Thyroid gland (tissue), 4 donors: ENCODE measurements at regions not wholly inside any gene's neighbourhood (a gene's known extent, or its start where the extent isn't known, plus 50 kb on each side); places are given as distances from the start of the nearest gene placed in this dataset.
A peak's percentile ranks its signal among the peaks of the same experiment; 100 is the strongest.

Source experiments
- DNase-seq, 2 donors: peaks; one replicate each; pipeline ENCODE4 v3.0.0-alpha.2; 2019
- H3K27ac ChIP-seq, 3 donors: fragments of 200-600 bp; sonication (generic); 1 replicate in 2 of 3; 2 replicates in 1 of 3; pipeline ENCODE4 v1.5.1; 2016 to 2019; ENCODE audit warnings: mild to moderate bottlenecking in 1 of 3, moderate library complexity in 1 of 3
- H3K27me3 ChIP-seq: fragments of 200-600 bp; sonication (generic); one replicate; pipeline ENCODE4 v1.5.1; 2019
- H3K36me3 ChIP-seq, 2 donors: fragments of 200-600 bp; sonication (generic); one replicate each; pipeline ENCODE4 v1.5.1; 2016 to 2019
- H3K4me1 ChIP-seq, 2 donors: fragments of 200-600 bp; sonication (generic); one replicate each; pipeline ENCODE4 v1.5.1; 2017 to 2019
- H3K4me3 ChIP-seq, 3 donors: fragments of 200-600 bp; sonication (generic); replicated peaks in 1 of 3; 1 replicate in 2 of 3; 2 replicates in 1 of 3; pipeline ENCODE4 v1.5.1; 2016; ENCODE audit warnings: mild to moderate bottlenecking in 1 of 3
- H3K9me3 ChIP-seq: fragments of 200-600 bp; sonication (generic); one replicate; pipeline ENCODE4 v1.5.1; 2017
- POLR2A ChIP-seq, 2 donors: fragments of 450-650 bp; IDR thresholded peaks; one replicate each; pipeline ENCODE4 v1.6.1; 2017; ENCODE audit warnings: antibody characterized with exemption in 2 of 2, mild to moderate bottlenecking in 2 of 2, moderate library complexity in 1 of 2
- WGBS, 2 donors: methylation state at CpG; one replicate each; pipeline ENCODE4 v1.1.5; 2017; 5-methylcytosine and 5-hydroxymethylcytosine counted together
- intact Hi-C: fragments of 100-400 bp; cut with DNase I; formaldehyde crosslinking; loops from one replicate; pipeline ENCODE4 v1.15.1; 2023
- TF ChIP-seq, protein P1 (sequence below), 6 experiments: fragments of 200-600 bp in 3 of 6; fragments of 450-650 bp in 3 of 6; sonication (generic) in 3 of 6; IDR thresholded peaks; one replicate each; pipeline ENCODE4 v1.5.1; 2016 to 2019; ENCODE audit warnings: antibody characterized with exemption in 6 of 6, mild to moderate bottlenecking in 2 of 6, inconsistent platforms in 1 of 6, moderate library complexity in 1 of 6

DNA sequence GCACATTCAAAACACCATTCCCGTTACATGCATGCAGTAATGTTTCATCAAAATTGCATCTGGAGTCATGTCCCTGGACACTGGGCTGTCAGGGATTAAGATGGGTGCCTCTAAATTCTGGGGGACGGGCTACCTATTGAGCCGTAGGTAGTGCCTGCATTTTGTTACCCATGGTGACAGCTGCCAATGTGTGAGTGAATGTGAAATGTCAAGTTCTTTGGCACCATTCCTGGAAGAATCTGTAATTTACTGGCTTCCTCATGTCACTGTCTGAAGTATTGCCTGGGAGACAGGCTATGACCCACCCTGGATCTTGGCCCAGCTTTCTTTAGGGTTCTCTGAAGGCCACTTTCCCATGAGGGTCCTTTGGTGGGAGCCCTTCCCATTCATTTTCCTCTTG is 266.1 kb downstream of the TSHZ3 start:
- Histone ChIP-seq H3K4me3 (no peak overlapping the region), H3K36me3 (no peaks in the 10 kb centered on the region), H3K9me3 (no peaks in the 10 kb centered on the region), H3K27me3 (no peaks in the 10 kb centered on the region), H3K4me1 (no peaks in the 10 kb centered on the region), H3K27ac (no peak overlapping the region)
- no peak for TF ChIP-seq POLR2A (IDR thresholded peaks at IDR 0.05)
- TF ChIP-seq, protein P1, sequence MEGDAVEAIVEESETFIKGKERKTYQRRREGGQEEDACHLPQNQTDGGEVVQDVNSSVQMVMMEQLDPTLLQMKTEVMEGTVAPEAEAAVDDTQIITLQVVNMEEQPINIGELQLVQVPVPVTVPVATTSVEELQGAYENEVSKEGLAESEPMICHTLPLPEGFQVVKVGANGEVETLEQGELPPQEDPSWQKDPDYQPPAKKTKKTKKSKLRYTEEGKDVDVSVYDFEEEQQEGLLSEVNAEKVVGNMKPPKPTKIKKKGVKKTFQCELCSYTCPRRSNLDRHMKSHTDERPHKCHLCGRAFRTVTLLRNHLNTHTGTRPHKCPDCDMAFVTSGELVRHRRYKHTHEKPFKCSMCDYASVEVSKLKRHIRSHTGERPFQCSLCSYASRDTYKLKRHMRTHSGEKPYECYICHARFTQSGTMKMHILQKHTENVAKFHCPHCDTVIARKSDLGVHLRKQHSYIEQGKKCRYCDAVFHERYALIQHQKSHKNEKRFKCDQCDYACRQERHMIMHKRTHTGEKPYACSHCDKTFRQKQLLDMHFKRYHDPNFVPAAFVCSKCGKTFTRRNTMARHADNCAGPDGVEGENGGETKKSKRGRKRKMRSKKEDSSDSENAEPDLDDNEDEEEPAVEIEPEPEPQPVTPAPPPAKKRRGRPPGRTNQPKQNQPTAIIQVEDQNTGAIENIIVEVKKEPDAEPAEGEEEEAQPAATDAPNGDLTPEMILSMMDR (IDR thresholded peaks at IDR 0.05) = no peak
- WGBS, 2 donors = 63 to 64% methylated on average over 3 of the region's 3 CpGs
- intact Hi-C loops = no loop called here
- no peak for DNase-seq

DNA sequence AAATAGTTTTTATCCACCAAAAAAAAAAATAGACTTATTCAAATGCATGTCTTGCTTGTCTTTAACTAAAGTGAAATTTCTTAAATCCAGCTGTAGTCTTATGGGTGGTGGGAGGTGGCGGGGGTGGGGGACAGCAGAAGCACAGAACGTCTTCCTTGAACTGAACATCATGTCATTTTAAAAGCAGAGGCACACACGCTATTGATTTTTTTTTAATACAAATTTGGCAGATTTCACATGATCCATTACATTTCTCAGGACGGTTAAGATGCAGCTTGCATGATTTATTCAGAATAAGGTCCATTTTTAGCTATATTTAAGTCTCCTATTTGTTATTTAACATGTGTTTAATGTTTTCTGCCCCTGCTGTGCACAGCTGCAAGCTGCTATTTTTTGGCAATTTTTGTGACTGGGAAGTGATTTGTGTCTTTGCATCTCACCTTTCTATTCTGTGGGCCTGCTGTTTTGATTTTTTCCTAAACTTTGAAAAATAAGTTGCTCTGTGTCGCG is 274.0 kb downstream of the TSHZ3 start:
- peaks cover 40 to 43% of the 10 kb centered on the region in 2 donors for H3K4me1 ChIP-seq

DNA sequence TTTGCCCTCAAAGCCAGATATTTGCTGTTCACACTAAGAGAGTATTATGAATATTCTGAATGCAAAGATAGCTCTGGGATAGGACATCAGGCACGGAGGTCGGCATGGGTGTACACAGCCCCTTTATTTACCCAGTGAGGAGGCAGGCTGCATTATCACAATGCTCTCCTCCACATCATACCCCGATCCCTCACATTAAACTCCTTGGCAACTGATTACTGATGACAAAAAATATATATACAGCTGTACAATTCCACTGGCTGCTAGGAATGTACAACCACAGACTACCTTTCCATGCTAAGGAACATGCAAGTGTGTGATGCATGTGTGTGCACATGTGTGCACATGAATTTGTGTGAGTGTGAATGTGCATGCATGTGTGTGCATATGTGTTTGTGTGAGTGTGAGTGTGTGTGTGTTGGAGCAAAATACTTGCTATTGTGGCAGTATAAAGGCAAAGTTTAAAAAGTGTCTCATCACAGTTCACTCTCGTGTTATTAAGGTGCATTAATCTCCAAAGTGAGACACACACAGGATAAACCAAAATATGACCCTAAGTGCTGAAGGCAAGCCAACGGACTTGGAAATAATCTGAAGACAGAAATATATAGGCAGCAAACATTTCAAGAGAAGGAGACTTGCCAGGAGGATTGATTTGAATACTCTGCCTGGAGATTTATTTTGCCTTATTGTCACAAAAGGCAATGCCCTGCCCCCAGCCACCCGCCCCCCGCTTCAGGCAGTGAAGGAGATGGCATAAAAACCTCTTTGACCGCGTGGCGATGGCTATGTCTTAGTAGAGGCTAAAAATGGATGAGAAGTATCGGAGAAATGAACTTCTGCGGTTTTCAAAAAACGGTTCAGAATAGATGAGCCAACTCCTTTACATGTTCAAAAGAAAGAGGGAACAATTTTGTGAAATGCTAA is 274.8 kb downstream of the TSHZ3 start:
- H3K36me3 ChIP-seq = no peaks in the 10 kb centered on the region
- no peaks in the 10 kb centered on the region for H3K9me3 ChIP-seq
- TF ChIP-seq POLR2A (IDR thresholded peaks at IDR 0.05) = no peak
- TF ChIP-seq, protein P1 (IDR thresholded peaks at IDR 0.05) = no peak
- intact Hi-C loops = no loop called here
- peaks cover 47 to 51% of the 10 kb centered on the region in 2 donors for H3K4me1 ChIP-seq
- no peak overlapping the region for H3K4me3 ChIP-seq
- H3K27ac ChIP-seq = peak overlapping the region in 2 of 3 donors; percentile 68 to 74
- no peak for DNase-seq
- no peaks in the 10 kb centered on the region for H3K27me3 ChIP-seq
- 65 to 73% methylated on average over 13 of the region's 13 CpGs for WGBS, 2 donors

More for the DNA sequence above, 274.0 kb downstream of the TSHZ3 start:
- Histone ChIP-seq H3K27me3 (no peaks in the 10 kb centered on the region), H3K27ac (peak overlapping the region; percentile 21 to 74 (median 68)), H3K36me3 (no peaks in the 10 kb centered on the region), H3K9me3 (no peaks in the 10 kb centered on the region), H3K4me3 (no peak overlapping the region)
- intact Hi-C loops = no loop called here
- 58 to 60% methylated on average over 6 of the region's 6 CpGs for WGBS, 2 donors
- peak in 1 of 2 donors; percentile 17 for DNase-seq
- TF ChIP-seq POLR2A (IDR thresholded peaks at IDR 0.05) = no peak
- TF ChIP-seq, protein P1 (IDR thresholded peaks at IDR 0.05) = no peak

DNA sequence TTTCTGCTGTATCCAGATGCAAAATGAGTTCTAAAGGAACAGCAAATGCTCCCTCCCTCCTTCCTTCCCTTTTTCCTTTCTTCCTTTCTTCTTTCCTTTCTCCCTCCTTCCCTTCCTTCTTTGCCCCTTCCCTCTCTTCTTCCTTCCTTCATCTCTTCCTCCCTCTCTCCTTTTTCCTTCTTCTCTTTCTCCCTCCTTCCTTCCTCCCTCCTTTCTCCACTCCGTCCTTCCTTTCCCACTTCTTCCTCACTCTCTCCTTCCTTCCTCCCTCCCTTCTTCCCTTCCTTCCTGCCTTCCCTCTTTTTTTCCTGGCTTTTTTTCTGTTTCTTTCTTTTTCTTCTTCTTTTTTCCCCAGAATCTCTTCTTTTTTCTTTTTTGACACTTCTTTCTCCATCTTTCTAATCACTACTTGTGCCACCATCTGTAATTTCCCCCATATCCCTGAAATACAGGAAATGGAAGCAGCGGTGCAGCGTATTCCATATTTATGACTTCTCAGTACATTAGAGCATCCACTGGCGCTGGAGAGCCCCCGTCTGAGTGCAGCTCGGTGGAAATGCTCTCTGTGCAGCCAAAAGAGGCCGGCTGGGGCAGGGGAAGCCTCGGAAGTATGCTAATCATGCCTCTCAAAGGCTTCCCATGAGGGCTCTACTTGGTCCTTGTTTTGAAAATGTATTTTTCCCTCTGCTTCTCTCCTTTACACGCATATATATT is 275.6 kb downstream of the TSHZ3 start:
- no peaks in the 10 kb centered on the region for H3K9me3 ChIP-seq
- peak in 1 of 2 donors; percentile 30 for DNase-seq
- H3K27ac ChIP-seq = peak overlapping the region in 2 of 3 donors; percentile 68 to 98
- peaks cover 55 to 59% of the 10 kb centered on the region in 2 donors for H3K4me1 ChIP-seq
- no peak overlapping the region for H3K4me3 ChIP-seq
- intact Hi-C loops = no loop called here
- H3K36me3 ChIP-seq = no peaks in the 10 kb centered on the region
- WGBS, 2 donors = 25 to 27% methylated on average over 9 of the region's 9 CpGs
- no peaks in the 10 kb centered on the region for H3K27me3 ChIP-seq
- no peak for TF ChIP-seq POLR2A (IDR thresholded peaks at IDR 0.05)
- TF ChIP-seq, protein P1 (IDR thresholded peaks at IDR 0.05) = no peak
